Fibroblast of lung (primary cell): ENCODE measurements at regions not wholly inside any gene's neighbourhood (a gene's known extent, or its start where the extent isn't known, plus 50 kb on each side); places are given as distances from the start of the nearest gene placed in this dataset.

Experiments
- EZH2 ChIP-seq: IDR thresholded peaks from 2 replicates; pipeline ENCODE4 v1.5.1; 2012; ENCODE audit warnings: low read length, control low read depth, mild to moderate bottlenecking; ENCODE audit errors: missing control alignments
- TF ChIP-seq, protein P1 (sequence below), 2 donors: IDR thresholded peaks in 1 of 2; conservative IDR thresholded peaks in 1 of 2; 1 replicate in 1 of 2; 2 replicates in 1 of 2; pipeline ENCODE4 v1.5.1; 2011 to 2012; ENCODE audit warnings: low read length in 2 of 2, control low read depth in 1 of 2, inconsistent platforms in 1 of 2, low read depth in 1 of 2, mild to moderate bottlenecking in 1 of 2

DNA sequence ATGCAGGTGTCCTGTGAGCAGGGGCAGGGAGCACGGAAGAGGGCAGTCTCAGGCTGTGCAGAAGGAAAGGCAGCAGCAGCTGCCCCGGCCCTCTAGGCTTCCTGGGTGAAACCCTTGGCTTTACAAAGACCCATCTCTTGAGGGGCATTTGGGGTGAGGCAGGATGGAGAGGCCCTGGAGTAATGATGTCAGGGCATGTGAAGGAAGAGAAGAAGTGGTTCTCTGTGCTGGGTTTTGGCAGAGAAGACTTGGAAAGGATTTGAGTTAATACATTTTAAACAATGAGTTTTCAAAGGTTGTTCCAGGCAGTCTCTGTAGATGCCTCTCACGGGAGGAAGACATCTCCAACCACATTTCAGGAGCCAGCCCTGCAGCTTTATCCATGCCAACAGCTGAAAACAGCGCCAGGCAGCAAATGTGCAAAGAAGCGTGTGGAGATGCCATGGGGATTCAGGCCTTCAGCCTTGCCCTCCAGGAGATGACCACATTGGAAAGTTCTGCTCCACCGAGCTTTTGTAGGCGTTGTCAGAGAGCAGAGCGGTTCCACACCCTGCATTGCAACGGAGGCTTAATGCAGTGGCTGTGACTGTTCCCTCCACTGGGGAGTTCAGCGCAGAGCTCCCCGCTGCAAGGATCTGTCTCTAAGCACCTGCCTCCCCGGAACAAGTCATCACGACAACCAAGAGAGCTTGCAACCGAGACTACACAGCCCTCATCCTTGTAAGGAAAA lies 322.8 kb downstream of the UQCRFS1 start:
- TF ChIP-seq, protein P1, sequence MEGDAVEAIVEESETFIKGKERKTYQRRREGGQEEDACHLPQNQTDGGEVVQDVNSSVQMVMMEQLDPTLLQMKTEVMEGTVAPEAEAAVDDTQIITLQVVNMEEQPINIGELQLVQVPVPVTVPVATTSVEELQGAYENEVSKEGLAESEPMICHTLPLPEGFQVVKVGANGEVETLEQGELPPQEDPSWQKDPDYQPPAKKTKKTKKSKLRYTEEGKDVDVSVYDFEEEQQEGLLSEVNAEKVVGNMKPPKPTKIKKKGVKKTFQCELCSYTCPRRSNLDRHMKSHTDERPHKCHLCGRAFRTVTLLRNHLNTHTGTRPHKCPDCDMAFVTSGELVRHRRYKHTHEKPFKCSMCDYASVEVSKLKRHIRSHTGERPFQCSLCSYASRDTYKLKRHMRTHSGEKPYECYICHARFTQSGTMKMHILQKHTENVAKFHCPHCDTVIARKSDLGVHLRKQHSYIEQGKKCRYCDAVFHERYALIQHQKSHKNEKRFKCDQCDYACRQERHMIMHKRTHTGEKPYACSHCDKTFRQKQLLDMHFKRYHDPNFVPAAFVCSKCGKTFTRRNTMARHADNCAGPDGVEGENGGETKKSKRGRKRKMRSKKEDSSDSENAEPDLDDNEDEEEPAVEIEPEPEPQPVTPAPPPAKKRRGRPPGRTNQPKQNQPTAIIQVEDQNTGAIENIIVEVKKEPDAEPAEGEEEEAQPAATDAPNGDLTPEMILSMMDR (conservative IDR thresholded peaks at IDR 0.05 in 1 of 2, IDR thresholded peaks at IDR 0.05 in 1 of 2; ENCODE audit: low read depth in 1 of 2, low read length in 2 of 2) = no peak
- TF ChIP-seq EZH2 = no peak
